ENCODE measurements at regions not wholly inside any gene's neighbourhood (a gene's known extent, or its start where the extent isn't known, plus 50 kb on each side); places are given as distances from the start of the nearest gene placed in this dataset.

- DNase-seq (ENCODE audit: low read depth in 2 of 2): no peak
Measured at GRCh38 chr6:53417141-53417540, 68.4 kb upstream of the ELOVL5 start.

- DNase-seq (ENCODE audit: low read depth in 2 of 2): no peak
Measured at GRCh38 chr6:53413326-53413725, 64.6 kb upstream of the ELOVL5 start.

GRCh38 chr6:53412751-53413150 is 64.0 kb upstream of the ELOVL5 start:
- no peak for DNase-seq (ENCODE audit: low read depth in 2 of 2)

GRCh38 chr6:53412021-53412715 is 63.4 kb upstream of the ELOVL5 start:
- no peak for DNase-seq (ENCODE audit: low read depth in 2 of 2)

- DNase-seq (ENCODE audit: low read depth in 2 of 2): no peak
Measured at GRCh38 chr6:53411451-53411850, 62.7 kb upstream of the ELOVL5 start.

GRCh38 chr6:53410508-53411258 is 61.9 kb upstream of the ELOVL5 start:
- peak; percentile 25 to 47 for DNase-seq (ENCODE audit: low read depth in 2 of 2)

GRCh38 chr6:53408826-53409225 is 60.1 kb upstream of the ELOVL5 start:
- DNase-seq (ENCODE audit: low read depth in 2 of 2): no peak

GRCh38 chr6:53399027-53399344 is 50.2 kb upstream of the ELOVL5 start:
- DNase-seq (ENCODE audit: low read depth in 2 of 2): no peak

GRCh38 chr6:53398247-53399026 is 49.7 kb upstream of the ELOVL5 start:
- DNase-seq (ENCODE audit: low read depth in 2 of 2): no peak
